GM12875 (cell line): ENCODE measurements at regions not wholly inside any gene's neighbourhood (a gene's known extent, or its start where the extent isn't known, plus 50 kb on each side); places are given as distances from the start of the nearest gene placed in this dataset.

Source experiments
- H3K4me3 ChIP-seq: one replicate; pipeline ENCODE4 v1.5.1; 2011; ENCODE audit warnings: low read depth, low read length, control low read depth
- CTCF ChIP-seq: IDR thresholded peaks from 2 replicates; pipeline ENCODE4 v1.5.1; 2011; ENCODE audit warnings: low read depth, mild to moderate bottlenecking, control low read depth, inconsistent platforms, low read length, moderate library complexity, borderline replicate concordance; ENCODE audit not compliant: insufficient read depth

DNA sequence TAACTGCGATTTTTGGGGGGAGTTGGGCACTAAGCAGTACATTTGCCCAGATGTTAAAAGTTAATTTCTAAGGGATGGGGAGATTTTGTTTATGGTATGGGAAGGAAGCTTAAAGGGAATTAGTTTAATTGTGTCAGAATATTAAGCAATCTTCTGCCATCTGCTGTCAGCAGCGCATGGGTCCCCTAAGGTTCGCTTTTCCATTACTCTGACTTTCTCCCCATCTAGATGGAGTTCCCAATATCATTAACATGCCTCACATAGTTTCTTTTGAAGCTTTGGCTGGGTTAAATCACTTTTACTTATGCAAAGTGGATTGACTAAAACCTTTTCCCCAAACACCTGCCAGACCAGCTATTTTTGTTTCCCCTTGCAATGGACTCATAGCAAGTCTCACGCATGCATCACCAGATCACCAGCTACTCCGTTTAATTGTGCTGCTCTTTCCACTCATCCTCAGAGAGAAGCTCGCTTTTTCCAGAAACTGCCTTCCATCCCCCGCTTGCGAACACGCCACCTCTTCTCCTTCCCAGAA lies 172.7 kb downstream of the FAT3 start:
- H3K4me3 ChIP-seq: no peak overlapping the region
- no peak for TF ChIP-seq CTCF

DNA sequence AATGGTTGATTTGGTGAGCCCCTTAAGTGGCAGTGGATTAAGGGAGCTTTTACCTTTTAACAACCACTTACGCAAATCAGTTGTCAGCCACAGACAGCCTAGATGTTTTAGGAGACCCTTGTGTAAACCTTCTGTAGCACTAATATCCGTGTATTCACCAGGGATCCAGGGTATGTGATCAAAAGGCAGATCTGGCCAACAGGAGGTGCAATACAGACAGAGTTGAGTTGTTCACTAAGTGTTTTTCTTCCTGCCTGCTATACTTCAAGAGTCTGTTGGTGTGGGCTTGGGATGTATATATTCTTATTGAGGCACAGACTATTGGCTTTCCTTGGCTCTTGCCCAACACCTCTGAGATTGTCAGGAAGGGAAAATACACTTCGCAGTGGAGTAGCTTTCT lies 175.1 kb downstream of the FAT3 start:
- no peak for TF ChIP-seq CTCF
- H3K4me3 ChIP-seq: no peak overlapping the region

GRCh38 chr11:92401520-92401919 lies 176.9 kb downstream of the FAT3 start:
- no peak overlapping the region for H3K4me3 ChIP-seq
- no peak for TF ChIP-seq CTCF

DNA sequence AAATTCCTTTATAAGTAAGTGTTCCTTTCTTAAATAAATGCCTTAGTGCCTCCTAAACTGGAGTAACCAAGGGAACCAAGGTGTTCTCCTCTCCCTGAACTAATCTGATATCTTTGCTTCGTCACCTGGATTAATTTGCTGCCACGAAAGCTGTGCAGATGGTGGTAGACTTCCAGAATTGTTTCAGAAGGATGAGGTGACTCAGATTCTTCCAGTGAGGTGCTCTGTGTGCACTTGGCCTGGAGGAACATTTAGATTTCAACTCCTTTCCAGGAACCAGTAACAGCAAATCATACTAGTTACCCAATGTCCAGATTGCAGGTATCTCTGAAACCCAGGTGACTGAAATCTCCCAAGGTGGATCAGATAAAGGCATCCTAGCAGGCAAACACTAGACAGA lies 181.9 kb downstream of the FAT3 start:
- TF ChIP-seq CTCF: no peak
- no peak overlapping the region for H3K4me3 ChIP-seq

DNA sequence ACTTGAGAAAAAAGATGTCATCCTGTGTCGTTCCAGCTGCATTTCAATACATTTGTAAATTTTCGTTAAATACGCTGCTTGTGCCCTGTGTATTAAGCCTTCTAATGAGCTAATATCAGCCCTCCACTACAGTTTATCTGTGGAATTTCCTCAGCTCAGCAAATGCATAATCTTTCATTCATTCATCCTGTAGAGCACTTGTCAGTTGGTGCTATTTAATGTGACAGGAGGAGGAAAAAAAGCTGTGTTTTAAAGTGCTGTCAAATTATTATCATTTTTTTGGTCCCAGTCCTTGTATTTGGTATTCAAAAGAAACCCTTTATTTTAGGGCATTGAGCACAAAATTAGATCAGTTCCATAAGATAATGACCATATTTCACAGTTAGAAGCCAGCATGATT lies 184.7 kb downstream of the FAT3 start:
- no peak for TF ChIP-seq CTCF
- no peak overlapping the region for H3K4me3 ChIP-seq

DNA sequence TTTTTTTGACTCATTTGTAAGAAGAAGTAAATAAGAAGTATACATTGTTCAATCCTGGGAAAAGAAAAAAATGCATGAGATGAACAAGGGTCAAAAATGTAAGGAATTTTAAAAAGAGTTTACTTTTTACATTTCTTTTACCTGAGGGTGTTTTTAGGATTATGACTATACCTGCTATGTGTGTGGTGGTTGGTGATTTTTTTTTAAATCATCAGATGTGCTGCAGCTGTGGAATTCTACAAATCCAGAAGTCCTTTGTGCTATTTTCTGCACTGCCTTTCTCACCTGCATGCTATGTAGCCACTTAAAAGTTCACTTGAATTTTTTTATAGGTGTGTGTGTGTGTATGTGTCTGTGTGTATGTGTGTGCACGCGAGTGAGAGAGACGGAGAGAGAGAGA lies 185.3 kb downstream of the FAT3 start:
- no peak overlapping the region for H3K4me3 ChIP-seq
- TF ChIP-seq CTCF: no peak

DNA sequence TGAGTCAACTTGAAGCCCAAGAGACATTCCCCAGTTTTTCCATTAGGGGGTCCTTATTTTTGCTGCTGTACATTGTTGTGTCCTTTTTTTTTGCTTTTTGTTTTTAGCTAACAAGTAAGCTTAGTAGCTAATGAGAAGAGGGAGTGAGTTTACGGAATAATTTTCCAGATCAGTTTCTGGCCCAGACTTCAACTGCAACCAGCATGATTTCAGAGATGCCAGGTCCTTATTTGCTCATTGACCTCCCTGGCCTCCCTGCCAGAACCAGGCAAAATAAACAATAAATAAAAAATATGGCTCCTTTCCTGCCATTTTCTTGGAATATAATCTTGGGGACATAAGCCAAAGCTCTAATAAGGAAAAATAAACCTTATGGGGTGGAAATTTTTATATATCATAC lies 185.9 kb downstream of the FAT3 start:
- no peak overlapping the region for H3K4me3 ChIP-seq
- no peak for TF ChIP-seq CTCF
